ENCODE measurements at regions not wholly inside any gene's neighbourhood (a gene's known extent, or its start where the extent isn't known, plus 50 kb on each side); places are given as distances from the start of the nearest gene placed in this dataset.
"Not testable (repeated sequence)": the region's sequence is repeated elsewhere in the genome, so short reads cannot be mapped to it uniquely, and the experiment has no call there.

DNA sequence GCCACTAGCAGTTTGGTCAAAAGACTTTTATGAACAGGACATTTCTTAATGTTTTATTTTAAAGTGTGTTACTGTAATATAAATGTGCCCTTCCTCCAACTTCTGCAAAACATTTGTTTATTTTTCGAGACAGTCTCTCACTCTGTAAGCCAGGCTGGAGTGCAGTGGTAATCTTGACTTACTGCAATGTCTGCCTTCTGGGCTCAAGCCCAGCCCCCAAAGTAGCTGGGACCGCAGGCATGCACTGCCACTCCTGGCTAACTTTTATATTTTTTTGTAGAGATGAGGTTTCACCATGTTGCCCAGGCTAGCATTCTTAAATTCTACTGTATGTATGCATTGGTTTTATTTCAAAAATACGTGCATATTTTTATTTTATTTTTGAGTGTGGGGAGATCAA lies 1201.9 kb downstream of the STIM2 start:
- Histone ChIP-seq H3K27me3 (no peaks in the 10 kb centered on the region), H3K27ac (no peak overlapping the region), H3K36me3 (no peaks in the 10 kb centered on the region), H3K4me1 (no peaks in the 10 kb centered on the region), H3K4me3 (no peak overlapping the region), H3K9me3 (no peaks in the 10 kb centered on the region)
- no peak for DNase-seq
- 51 to 60% methylated on average over 3 of the region's 3 CpGs for WGBS, 2 donors
- no peak for TF ChIP-seq POLR2A (IDR thresholded peaks at IDR 0.05)
- TF ChIP-seq, protein P1, sequence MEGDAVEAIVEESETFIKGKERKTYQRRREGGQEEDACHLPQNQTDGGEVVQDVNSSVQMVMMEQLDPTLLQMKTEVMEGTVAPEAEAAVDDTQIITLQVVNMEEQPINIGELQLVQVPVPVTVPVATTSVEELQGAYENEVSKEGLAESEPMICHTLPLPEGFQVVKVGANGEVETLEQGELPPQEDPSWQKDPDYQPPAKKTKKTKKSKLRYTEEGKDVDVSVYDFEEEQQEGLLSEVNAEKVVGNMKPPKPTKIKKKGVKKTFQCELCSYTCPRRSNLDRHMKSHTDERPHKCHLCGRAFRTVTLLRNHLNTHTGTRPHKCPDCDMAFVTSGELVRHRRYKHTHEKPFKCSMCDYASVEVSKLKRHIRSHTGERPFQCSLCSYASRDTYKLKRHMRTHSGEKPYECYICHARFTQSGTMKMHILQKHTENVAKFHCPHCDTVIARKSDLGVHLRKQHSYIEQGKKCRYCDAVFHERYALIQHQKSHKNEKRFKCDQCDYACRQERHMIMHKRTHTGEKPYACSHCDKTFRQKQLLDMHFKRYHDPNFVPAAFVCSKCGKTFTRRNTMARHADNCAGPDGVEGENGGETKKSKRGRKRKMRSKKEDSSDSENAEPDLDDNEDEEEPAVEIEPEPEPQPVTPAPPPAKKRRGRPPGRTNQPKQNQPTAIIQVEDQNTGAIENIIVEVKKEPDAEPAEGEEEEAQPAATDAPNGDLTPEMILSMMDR (IDR thresholded peaks at IDR 0.05), result no peak
- intact Hi-C loops (cut with DNase I), result no loop called here

DNA sequence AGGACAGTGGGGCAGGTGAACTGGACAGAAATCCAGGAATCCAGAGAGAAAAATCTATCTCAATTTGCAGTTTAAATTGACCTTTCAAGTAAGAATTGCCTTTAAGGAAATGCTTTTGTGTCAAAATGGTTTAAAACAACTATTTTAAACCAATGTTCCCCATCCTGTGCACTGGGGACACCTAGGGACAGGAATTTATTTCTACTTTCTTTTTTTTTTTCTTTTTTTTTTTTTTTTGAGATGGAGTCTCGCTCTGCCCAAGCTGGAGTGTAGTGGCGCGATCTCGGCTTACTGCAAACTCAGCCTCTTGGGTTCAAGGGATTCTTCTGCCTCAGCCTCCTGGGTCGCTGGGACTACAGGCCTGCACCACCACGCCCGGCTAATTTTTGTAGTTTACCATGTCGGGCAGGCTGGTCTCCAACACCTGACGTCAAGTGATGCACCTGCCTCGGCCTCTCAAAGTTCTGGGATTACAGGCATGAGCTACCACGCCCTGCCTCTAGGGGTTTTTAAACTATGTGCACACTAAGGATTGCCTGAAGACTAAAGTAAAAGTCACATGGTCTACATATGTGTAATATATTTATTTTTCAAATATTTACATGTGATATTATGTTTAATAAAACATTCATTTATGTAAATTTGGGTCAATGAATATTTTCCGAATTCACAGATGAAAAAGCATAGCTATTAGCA lies 1213.4 kb downstream of the STIM2 start:
- 73 to 82% methylated on average over 9 to 11 of the region's 12 CpGs for WGBS, 2 donors

DNA sequence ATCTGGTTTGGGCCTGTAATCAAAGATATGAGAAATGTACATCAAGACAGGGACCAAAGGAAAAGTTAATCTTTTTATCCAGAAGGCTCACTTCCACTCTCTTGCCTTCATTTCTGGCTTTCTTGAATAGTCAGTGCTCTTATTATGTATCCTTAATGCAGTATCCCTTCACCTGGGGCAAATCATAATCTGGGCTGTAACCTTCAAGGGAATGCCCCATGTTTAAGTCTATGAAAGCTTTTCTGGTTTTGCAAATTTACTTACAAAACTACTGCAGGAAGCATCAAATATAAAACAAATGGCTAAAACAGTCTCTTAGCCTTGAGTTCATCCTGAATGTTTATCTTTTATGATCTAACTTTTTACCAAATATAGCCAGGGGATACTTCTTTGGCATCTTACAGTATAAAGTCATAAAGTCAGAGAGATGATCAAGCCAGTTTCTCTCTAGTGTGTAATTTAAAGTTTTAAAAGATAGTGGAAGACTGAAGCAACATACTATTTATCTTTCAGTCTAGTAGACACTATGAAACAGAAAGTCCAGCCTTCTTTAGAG lies 1214.8 kb downstream of the STIM2 start:
- Histone ChIP-seq H3K4me1 (no peaks in the 10 kb centered on the region), H3K27me3 (no peaks in the 10 kb centered on the region), H3K27ac (no peak overlapping the region), H3K9me3 (no peaks in the 10 kb centered on the region), H3K4me3 (no peak overlapping the region), H3K36me3 (no peaks in the 10 kb centered on the region)
- TF ChIP-seq, protein P1 (IDR thresholded peaks at IDR 0.05), result no peak
- no peak for TF ChIP-seq POLR2A (IDR thresholded peaks at IDR 0.05)
- DNase-seq, result no peak
- intact Hi-C loops (cut with DNase I), result no loop called here

More for the DNA sequence above, 1213.4 kb downstream of the STIM2 start:
- no peaks in the 10 kb centered on the region for H3K9me3 ChIP-seq
- no peak overlapping the region for H3K4me3 ChIP-seq
- TF ChIP-seq, protein P1 (IDR thresholded peaks at IDR 0.05), result no peak
- no peak for TF ChIP-seq POLR2A (IDR thresholded peaks at IDR 0.05)
- no peak overlapping the region for H3K27ac ChIP-seq
- intact Hi-C loops (cut with DNase I), result no loop called here
- H3K36me3 ChIP-seq, result no peaks in the 10 kb centered on the region
- no peaks in the 10 kb centered on the region for H3K27me3 ChIP-seq
- no peaks in the 10 kb centered on the region for H3K4me1 ChIP-seq
- no peak for DNase-seq

DNA sequence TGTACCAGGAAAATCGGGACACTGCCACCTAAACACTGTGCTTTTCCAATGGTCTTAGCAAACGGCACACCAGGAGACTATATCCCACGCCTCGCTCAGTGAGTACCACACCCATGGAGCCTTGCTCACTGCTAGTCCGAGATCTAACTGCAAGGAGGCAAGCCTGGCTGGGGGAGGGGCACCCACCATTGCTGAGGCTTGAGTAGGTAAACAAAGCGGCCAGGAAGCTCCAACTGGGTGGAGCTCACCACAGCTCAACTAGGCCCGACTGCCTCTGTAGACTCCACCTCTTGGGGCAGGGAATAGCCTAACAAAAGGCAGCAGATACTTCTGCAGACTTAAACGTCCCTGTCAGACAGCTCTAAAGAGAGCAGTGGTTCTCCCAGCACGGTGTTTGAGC lies 1216.6 kb downstream of the STIM2 start:
- 77 to 81% methylated on average over 2 to 5 of the region's 9 CpGs for WGBS, 2 donors
- DNase-seq; intact Hi-C loops (cut with DNase I); H3K4me1 ChIP-seq; H3K4me3 ChIP-seq; H3K9me3 ChIP-seq; H3K27ac ChIP-seq; H3K27me3 ChIP-seq; H3K36me3 ChIP-seq: not testable (repeated sequence)

DNA sequence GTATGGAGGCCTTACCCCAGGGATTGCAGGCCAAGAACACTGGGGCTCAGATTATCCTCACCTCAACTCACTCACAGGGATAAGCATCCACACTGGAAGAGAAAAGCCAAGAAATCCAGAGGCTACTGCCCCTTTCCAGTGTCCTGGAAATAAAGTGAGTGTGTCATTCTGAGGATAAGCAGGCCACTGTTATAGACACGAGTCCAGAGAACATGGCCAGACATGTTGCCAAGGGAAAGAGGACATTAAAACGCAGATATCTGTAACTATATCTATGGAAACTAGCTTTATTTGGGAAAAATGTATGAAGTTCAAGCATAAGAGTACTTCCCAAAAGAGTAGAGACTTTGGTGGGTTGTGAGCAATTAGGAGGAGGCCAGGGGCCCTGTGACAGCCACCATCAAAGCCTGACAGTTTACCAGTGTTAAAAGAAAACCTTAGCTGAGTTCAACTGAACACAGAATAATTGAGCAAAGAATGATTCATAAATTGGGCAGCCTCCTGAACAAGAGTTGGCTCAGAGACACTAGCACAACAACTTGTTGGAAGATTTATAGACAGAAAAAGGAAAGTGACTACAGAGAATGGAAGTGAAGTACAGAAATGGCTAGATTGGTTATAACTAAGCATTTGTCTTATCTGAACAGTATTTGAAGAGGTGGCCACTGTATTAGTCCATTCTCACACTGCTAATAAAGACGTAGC lies 1222.2 kb downstream of the STIM2 start:
- H3K27me3 ChIP-seq, result no peaks in the 10 kb centered on the region
- TF ChIP-seq, protein P1 (IDR thresholded peaks at IDR 0.05), result no peak
- no peak for TF ChIP-seq POLR2A (IDR thresholded peaks at IDR 0.05)
- intact Hi-C loops (cut with DNase I), result no loop called here
- no peak overlapping the region for H3K4me3 ChIP-seq
- no peaks in the 10 kb centered on the region for H3K4me1 ChIP-seq
- no peaks in the 10 kb centered on the region for H3K36me3 ChIP-seq
- peaks cover 0 to 14% (median 0%) of the 10 kb centered on the region in 3 donors for H3K9me3 ChIP-seq
- H3K27ac ChIP-seq, result no peak overlapping the region
- WGBS, 2 donors, result 53 to 71% methylated on average over 3 of the region's 3 CpGs
- no peak for DNase-seq
